GM13977 (cell line): ENCODE measurements at regions not wholly inside any gene's neighbourhood (a gene's known extent, or its start where the extent isn't known, plus 50 kb on each side); places are given as distances from the start of the nearest gene placed in this dataset.

Source experiments
- DNase-seq: peaks from one replicate; pipeline ENCODE4 v3.0.0; 2012; ENCODE audit warnings: low spot score
- in situ Hi-C: fragments of 300-500 bp; cut with MboI; formaldehyde crosslinking; loops from one replicate; pipeline ENCODE4 v1.12.0; 2022; ENCODE audit warnings: low sequenced_read_pairs, low pct_unique_long_range_greater_than_20kb, mixed read lengths, inconsistent platforms; ENCODE audit not compliant: unreplicated experiment
- TF ChIP-seq, protein P1 (sequence below): IDR thresholded peaks from 2 replicates; pipeline ENCODE4 v1.5.1; 2012; ENCODE audit warnings: mild to moderate bottlenecking, control low read depth; ENCODE audit not compliant: insufficient read depth; ENCODE audit errors: extremely low read depth, missing control alignments

- in situ Hi-C loops = no loop called here
- TF ChIP-seq, protein P1, sequence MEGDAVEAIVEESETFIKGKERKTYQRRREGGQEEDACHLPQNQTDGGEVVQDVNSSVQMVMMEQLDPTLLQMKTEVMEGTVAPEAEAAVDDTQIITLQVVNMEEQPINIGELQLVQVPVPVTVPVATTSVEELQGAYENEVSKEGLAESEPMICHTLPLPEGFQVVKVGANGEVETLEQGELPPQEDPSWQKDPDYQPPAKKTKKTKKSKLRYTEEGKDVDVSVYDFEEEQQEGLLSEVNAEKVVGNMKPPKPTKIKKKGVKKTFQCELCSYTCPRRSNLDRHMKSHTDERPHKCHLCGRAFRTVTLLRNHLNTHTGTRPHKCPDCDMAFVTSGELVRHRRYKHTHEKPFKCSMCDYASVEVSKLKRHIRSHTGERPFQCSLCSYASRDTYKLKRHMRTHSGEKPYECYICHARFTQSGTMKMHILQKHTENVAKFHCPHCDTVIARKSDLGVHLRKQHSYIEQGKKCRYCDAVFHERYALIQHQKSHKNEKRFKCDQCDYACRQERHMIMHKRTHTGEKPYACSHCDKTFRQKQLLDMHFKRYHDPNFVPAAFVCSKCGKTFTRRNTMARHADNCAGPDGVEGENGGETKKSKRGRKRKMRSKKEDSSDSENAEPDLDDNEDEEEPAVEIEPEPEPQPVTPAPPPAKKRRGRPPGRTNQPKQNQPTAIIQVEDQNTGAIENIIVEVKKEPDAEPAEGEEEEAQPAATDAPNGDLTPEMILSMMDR = no peak
- DNase-seq = no peak
Observed at GRCh38 chr5:171641891-171642290, 143.7 kb upstream of the SMIM23 start.

GRCh38 chr5:171642894-171643293 lies 142.7 kb upstream of the SMIM23 start:
- no peak for DNase-seq
- in situ Hi-C loops = no loop called here
- TF ChIP-seq, protein P1 = no peak

- in situ Hi-C loops = no loop called here
- TF ChIP-seq, protein P1 = no peak
- no peak for DNase-seq
Observed at GRCh38 chr5:171644536-171644935, 141.1 kb upstream of the SMIM23 start.

DNA sequence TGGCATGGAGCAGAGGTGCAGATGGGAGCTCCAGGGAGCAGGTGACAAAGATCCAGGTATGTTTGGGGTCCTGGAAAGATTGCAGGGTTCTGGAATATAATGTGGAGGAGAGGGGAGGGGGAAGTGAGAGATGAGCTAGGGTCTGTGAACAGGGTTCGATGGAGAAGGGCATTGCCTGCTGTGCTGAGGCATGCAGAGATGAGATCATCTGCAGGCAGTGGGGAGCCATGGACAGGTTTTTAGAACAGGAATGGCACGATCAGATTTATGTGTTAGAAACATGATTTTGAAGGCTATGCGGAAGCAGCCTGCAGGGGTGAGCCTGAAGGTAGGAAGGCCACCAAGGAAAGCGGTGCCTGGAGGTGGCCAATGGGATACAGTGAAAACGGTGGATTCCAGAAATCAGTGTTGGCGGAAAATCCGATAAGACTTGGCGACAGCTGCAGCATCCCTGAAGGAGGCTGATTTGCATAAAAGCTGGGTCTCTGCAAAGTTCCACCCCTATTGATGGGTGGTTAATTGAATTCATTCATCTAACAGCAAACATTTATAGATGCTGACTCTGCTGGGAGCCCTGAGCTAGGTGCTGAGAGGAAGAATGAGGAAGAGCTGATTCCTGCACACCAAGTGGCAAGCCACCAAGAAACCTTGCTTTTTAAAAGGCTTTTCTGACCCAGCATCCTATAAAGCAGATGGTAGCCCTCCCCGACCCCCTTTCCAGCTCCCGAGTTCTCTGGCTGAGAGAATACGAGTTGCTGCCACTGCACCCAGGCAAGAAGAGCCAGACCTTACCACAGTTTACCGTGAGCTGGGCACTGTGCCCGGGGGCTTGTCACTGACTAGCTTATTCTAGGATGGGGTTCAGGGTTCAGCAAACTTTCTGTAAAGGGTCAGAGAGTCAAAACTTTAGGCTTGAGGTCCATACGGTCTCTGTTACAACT lies 139.2 kb upstream of the SMIM23 start:
- no peak for DNase-seq
- in situ Hi-C loops = no loop called here
- TF ChIP-seq, protein P1 = no peak

- DNase-seq = no peak
- in situ Hi-C loops = no loop called here
- TF ChIP-seq, protein P1 = no peak
Observed at GRCh38 chr5:171647043-171647903, 138.3 kb upstream of the SMIM23 start.

DNA sequence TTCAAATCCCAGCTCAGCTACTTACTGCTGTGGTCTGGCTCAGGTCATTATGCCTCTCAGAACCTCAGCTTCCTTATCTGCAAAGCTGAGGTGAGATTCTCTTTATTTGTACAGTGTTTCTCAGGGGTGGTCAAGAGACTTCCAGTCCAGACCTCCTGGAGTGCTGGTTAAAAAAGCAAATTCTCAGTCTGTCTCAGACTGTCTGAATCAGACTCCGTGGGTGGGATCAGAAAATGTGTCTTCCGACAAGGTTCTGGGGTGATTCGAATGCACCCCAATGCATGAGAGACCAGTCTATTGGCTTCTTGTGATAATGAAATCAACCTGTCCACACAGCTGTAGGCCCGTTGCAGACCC lies 137.7 kb upstream of the SMIM23 start:
- DNase-seq = no peak
- TF ChIP-seq, protein P1 = no peak
- in situ Hi-C loops = no loop called here
